ENCODE measurements at regions not wholly inside any gene's neighbourhood (a gene's known extent, or its start where the extent isn't known, plus 50 kb on each side); places are given as distances from the start of the nearest gene placed in this dataset.

DNA sequence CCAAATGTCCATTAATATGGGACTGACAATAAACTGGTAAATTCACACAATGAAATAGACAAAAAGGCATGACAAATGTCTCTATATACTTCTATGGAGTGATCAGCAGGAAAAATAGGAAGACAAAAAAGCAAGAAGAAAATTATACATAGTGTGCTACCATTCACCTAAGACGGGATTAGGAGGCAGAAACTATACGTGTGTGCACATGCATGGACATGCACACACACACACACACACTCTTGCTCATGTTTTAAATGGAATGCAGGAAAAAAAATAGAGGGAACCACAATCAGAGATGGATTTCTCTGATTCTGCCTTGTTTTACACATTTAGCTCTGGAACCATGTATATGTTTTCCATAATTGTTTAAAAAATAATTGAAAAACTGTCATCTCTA, 119.0 kb downstream of the ZFAND4 start:
- CTCF ChIA-PET = interaction anchor here (0.9 kb wide), 1 partner anchor 88 kb away, joined by 3 read pairs; no protein-coding TSS in a partner anchor
- no peaks in the 10 kb centered on the region for H3K9me3 ChIP-seq (ENCODE audit: control insufficient read depth, insufficient read depth, low read depth, low read length)
- no peaks in the 10 kb centered on the region for H3K36me3 ChIP-seq (ENCODE audit: control insufficient read depth in 2 of 2, insufficient read depth in 1 of 2, low read length in 2 of 2)
- no peak overlapping the region for H3K27ac ChIP-seq (ENCODE audit: extremely low read depth, low read depth, low read length)
- TF ChIP-seq, protein P1, sequence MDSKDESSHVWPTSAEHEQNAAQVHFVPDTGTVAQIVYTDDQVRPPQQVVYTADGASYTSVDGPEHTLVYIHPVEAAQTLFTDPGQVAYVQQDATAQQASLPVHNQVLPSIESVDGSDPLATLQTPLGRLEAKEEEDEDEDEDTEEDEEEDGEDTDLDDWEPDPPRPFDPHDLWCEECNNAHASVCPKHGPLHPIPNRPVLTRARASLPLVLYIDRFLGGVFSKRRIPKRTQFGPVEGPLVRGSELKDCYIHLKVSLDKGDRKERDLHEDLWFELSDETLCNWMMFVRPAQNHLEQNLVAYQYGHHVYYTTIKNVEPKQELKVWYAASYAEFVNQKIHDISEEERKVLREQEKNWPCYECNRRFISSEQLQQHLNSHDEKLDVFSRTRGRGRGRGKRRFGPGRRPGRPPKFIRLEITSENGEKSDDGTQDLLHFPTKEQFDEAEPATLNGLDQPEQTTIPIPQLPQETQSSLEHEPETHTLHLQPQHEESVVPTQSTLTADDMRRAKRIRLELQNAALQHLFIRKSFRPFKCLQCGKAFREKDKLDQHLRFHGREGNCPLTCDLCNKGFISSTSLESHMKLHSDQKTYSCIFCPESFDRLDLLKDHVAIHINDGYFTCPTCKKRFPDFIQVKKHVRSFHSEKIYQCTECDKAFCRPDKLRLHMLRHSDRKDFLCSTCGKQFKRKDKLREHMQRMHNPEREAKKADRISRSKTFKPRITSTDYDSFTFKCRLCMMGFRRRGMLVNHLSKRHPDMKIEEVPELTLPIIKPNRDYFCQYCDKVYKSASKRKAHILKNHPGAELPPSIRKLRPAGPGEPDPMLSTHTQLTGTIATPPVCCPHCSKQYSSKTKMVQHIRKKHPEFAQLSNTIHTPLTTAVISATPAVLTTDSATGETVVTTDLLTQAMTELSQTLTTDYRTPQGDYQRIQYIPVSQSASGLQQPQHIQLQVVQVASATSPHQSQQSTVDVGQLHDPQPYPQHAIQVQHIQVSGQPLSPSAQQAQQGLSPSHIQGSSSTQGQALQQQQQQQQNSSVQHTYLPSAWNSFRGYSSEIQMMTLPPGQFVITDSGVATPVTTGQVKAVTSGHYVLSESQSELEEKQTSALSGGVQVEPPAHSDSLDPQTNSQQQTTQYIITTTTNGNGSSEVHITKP (tag by site-specific recombination; IDR thresholded peaks at IDR 0.05) = no peak
- TF ChIP-seq ZSCAN30 (tag by site-specific recombination; IDR thresholded peaks at IDR 0.05) (no peak), OVOL3 (tag by site-specific recombination; IDR thresholded peaks at IDR 0.05) (no peak), KLF9 (tag by site-specific recombination; IDR thresholded peaks at IDR 0.05; ENCODE audit: low read depth) (no peak), ZNF777 (tag by site-specific recombination; IDR thresholded peaks at IDR 0.05; ENCODE audit: borderline replicate concordance) (no peak), SCRT1 (tag by site-specific recombination; IDR thresholded peaks at IDR 0.05; ENCODE audit: borderline replicate concordance) (no peak), GFI1B (tag by site-specific recombination; IDR thresholded peaks at IDR 0.05) (no peak), ZNF155 (tag by site-specific recombination; IDR thresholded peaks at IDR 0.05) (no peak), ZNF23 (tag by site-specific recombination; IDR thresholded peaks at IDR 0.05; ENCODE audit: borderline replicate concordance) (no peak), ZNF76 (tag by site-specific recombination; IDR thresholded peaks at IDR 0.05; ENCODE audit: borderline replicate concordance, low read depth) (no peak), ZNF133 (tag by site-specific recombination; IDR thresholded peaks at IDR 0.05) (no peak)
- no peak overlapping the region for H3K4me3 ChIP-seq (ENCODE audit: low read depth, low read length)
- no peaks in the 10 kb centered on the region for H3K4me1 ChIP-seq (ENCODE audit: control insufficient read depth, insufficient read depth, low read length)
- POLR2A ChIA-PET = no interaction called here

DNA sequence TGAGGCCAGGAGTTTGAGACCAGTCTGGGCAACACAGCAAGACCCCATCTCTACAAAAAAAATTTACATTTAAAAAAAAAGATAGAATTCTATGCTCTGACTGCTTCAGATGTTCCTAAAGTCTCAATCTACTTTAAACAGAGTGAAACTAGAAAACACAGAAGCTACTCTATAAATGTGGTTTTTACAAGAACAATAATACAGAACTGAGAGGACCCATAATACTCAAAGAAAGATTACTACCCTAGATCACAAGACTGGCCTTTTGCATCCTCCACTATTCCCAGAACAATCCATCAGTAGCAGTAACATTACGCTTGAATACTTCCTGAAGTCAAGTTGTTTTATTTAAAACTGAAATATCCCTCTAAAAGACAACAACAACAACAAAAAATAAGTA, 119.4 kb downstream of the ZFAND4 start:
- Histone ChIP-seq H3K4me1 (ENCODE audit: control insufficient read depth, insufficient read depth, low read length) (no peaks in the 10 kb centered on the region), H3K27ac (ENCODE audit: extremely low read depth, low read depth, low read length) (no peak overlapping the region), H3K4me3 (ENCODE audit: low read depth, low read length) (no peak overlapping the region), H3K36me3 (ENCODE audit: control insufficient read depth in 2 of 2, insufficient read depth in 1 of 2, low read length in 2 of 2) (no peaks in the 10 kb centered on the region), H3K9me3 (ENCODE audit: control insufficient read depth, insufficient read depth, low read depth, low read length) (no peaks in the 10 kb centered on the region)
- no peak for TF ChIP-seq KLF1 (tag by site-specific recombination; IDR thresholded peaks at IDR 0.05)
- TF ChIP-seq ZNF248 (tag by site-specific recombination; IDR thresholded peaks at IDR 0.05) = no peak
- TF ChIP-seq ZNF747 (tag by site-specific recombination; IDR thresholded peaks at IDR 0.05) = no peak
- TF ChIP-seq, protein P2, sequence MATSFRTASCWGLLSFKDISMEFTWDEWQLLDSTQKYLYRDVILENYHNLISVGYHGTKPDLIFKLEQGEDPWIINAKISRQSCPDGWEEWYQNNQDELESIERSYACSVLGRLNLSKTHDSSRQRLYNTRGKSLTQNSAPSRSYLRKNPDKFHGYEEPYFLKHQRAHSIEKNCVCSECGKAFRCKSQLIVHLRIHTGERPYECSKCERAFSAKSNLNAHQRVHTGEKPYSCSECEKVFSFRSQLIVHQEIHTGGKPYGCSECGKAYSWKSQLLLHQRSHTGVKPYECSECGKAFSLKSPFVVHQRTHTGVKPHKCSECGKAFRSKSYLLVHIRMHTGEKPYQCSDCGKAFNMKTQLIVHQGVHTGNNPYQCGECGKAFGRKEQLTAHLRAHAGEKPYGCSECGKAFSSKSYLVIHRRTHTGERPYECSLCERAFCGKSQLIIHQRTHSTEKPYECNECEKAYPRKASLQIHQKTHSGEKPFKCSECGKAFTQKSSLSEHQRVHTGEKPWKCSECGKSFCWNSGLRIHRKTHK (tag by site-specific recombination; IDR thresholded peaks at IDR 0.05) = no peak
- TF ChIP-seq, protein P3, sequence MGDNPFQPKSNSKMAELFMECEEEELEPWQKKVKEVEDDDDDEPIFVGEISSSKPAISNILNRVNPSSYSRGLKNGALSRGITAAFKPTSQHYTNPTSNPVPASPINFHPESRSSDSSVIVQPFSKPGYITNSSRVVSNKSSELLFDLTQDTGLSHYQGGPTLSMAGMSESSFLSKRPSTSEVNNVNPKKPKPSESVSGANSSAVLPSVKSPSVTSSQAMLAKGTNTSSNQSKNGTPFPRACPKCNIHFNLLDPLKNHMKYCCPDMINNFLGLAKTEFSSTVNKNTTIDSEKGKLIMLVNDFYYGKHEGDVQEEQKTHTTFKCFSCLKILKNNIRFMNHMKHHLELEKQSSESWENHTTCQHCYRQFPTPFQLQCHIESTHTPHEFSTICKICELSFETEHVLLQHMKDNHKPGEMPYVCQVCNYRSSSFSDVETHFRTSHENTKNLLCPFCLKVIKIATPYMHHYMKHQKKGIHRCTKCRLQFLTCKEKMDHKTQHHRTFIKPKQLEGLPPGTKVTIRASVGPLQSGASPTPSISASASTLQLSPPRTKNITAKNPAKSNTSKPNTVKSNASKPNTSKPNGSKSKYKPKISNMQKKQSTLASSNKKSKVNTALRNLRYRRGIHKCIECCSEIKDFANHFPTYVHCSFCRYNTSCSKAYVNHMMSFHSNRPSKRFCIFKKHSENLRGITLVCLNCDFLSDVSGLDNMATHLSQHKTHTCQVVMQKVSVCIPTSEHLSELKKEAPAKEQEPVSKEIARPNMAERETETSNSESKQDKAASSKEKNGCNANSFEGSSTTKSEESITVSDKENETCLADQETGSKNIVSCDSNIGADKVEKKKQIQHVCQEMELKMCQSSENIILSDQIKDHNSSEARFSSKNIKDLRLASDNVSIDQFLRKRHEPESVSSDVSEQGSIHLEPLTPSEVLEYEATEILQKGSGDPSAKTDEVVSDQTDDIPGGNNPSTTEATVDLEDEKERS (tag by site-specific recombination; IDR thresholded peaks at IDR 0.05) = no peak
- TF ChIP-seq ZNF121 (tag by site-specific recombination; IDR thresholded peaks at IDR 0.05) = 0 out of 2 replicates have a peak, but pooled peaks have one; percentile 14
- POLR2A ChIA-PET = no interaction called here
- CTCF ChIA-PET = no interaction called here

Data from HEK293 (cell line).